Erythroblast (primary cell): ENCODE measurements at regions not wholly inside any gene's neighbourhood (a gene's known extent, or its start where the extent isn't known, plus 50 kb on each side); places are given as distances from the start of the nearest gene placed in this dataset.

Source experiments
- GATA1 ChIP-seq: IDR thresholded peaks from 2 replicates; pipeline ENCODE4 v1.6.1; 2011; ENCODE audit warnings: low read depth, mild to moderate bottlenecking, control low read depth, low read length, moderate library complexity
- POLR2A ChIP-seq: IDR thresholded peaks from 2 replicates; pipeline ENCODE4 v1.6.1; 2011; ENCODE audit warnings: mild to moderate bottlenecking, low read length

- TF ChIP-seq POLR2A (no peak), GATA1 (no peak)
Observed at GRCh38 chr12:65769880-65770279, 54.4 kb upstream of the HMGA2 start.
